Motor neuron (in vitro differentiated cells): ENCODE measurements at regions not wholly inside any gene's neighbourhood (a gene's known extent, or its start where the extent isn't known, plus 50 kb on each side); places are given as distances from the start of the nearest gene placed in this dataset.
"Not testable (repeated sequence)": the region's sequence is repeated elsewhere in the genome, so short reads cannot be mapped to it uniquely, and the experiment has no call there.

Source experiments
- ATAC-seq, 8 experiments: fragments of 200-7000 bp; cut with Tn5 transposase; replicated peaks in 6 of 8; 2 replicates each; pipeline ENCODE4 v1.8.0; 2021; ENCODE audit warnings: mild to moderate bottlenecking in 8 of 8, moderate library complexity in 8 of 8
- H3K27ac ChIP-seq, 2 donors: fragments of 250-450 bp; sonication (Bioruptor Pico); 2 replicates each; pipeline ENCODE4 v1.9.0; 2021; ENCODE audit warnings: antibody characterized with exemption in 2 of 2, mild to moderate bottlenecking in 2 of 2, moderate library complexity in 1 of 2
- H3K4me1 ChIP-seq, 2 donors: fragments of 250-450 bp; sonication (Bioruptor Pico); replicated peaks in 1 of 2; 2 replicates each; pipeline ENCODE4 v1.6.1; 2021; ENCODE audit warnings: antibody characterized with exemption in 2 of 2, mild to moderate bottlenecking in 2 of 2, moderate library complexity in 1 of 2
- H3K4me3 ChIP-seq, 5 donors: fragments of 250-450 bp; sonication (Bioruptor Pico); 2 replicates each; pipeline ENCODE4 v1.9.0; 2021; ENCODE audit warnings: antibody characterized with exemption in 5 of 5, mild to moderate bottlenecking in 5 of 5, moderate library complexity in 4 of 5
- WGBS, 10 experiments: fragments of 450-650 bp; shearing (Covaris generic); methylation state at CpG; one replicate each; pipeline ENCODE4 v1.0.0; 2022; 5-methylcytosine and 5-hydroxymethylcytosine counted together
- in situ Hi-C, 9 experiments: fragments of 400-800 bp; cut with MboI; loops; one replicate each; pipeline ENCODE4 v1.15.0; 2021; ENCODE audit warnings: low sequenced_read_pairs in 9 of 9, low pct_unique_long_range_greater_than_20kb in 2 of 9; ENCODE audit not compliant: unreplicated experiment in 9 of 9

DNA sequence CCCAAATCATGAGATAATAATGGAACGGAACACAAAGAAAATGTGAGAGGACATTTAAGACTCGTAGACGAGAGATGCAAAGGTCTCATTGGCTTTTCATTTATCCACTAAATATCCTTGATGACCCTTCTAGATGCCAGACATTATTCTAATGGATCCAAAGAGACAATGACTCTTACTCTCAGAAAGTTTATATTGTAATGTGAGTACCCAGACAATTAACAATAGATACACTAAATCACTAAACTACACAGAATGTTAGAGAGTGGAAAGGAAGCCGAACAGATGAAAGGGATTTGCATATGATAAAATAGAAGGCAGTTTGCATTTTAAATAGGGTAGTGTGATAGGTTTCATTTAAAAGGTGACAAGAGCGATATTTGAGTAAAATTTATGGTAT, 973.3 kb downstream of the TAF11L14 start:
- in situ Hi-C loops: no loop called here
- Histone ChIP-seq H3K4me3 (no peak overlapping the region), H3K4me1 (peaks cover 0 to 10% of the 10 kb centered on the region in 2 donors), H3K27ac (no peak overlapping the region)
- WGBS, 10 experiments: 4 to 76% (median 57%) methylated on average over 2 to 5 of the region's 5 CpGs
- peak in 5 of 8 experiments; percentile 25 to 83 (median 63) for ATAC-seq

DNA sequence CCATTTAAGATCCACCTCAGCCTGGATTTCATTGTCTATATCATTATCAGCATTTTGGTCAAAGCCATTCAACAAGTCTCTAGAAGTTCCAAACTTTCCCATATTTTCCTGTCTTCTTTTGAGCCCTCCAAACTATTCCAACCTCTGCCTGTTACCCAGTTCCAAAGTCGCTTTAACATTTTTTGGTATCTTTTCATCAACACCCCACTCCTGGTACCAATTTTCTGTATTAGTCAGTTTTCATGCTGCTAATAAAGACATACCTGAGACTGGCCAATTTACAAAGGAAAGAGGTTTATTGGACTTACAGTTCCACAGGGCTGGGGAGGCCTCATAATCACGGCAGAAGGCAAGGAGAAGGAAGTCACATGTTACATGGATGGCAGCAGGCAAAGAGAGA, 982.9 kb downstream of the TAF11L14 start:
- ATAC-seq, in situ Hi-C loops: not testable (repeated sequence)
- WGBS, 10 experiments: 0 to 100% (median 53%) methylated on average over 1 to 2 of the region's 2 CpGs; no CpG with 5 or more reads in 2 of the 10 experiments

DNA sequence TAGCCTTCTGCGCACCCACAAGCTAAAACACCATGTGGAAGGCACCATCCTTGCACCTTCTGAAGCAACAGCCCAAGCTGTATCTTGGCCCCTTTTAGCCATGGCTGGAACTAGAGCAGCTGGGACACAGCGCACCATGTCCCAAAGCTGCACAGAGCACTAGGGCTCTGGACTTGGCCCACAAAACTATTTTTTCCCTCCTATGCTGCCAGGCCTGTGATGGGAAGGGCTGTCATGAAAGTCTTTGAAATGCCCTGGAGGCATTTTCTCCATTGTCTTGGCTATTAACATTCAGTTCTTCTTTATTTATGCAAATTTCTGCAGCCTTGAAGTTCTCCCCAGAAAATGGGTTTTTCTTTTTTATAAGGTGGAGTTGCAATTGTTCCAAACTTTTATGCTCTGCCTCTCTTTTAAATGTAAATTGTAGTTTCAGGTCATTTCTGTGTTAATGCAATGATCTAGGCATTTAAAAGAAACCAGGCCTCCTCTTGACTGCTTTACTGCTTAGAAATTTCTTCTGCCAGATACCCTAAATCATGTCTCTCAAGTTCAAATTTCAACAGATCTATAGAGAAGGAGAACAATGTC, 996.3 kb downstream of the TAF11L14 start:
- 100% methylated on average over 1 to 2 of the region's 2 CpGs; no CpG with 5 or more reads in 5 of the 10 experiments for WGBS, 10 experiments
- in situ Hi-C loops: no loop called here
- ATAC-seq: peak in 3 of 8 experiments; percentile 29 to 62 (median 57)
- Histone ChIP-seq H3K4me1 (peaks cover 0 to 2% of the 10 kb centered on the region in 2 donors), H3K4me3 (no peak overlapping the region), H3K27ac (no peak overlapping the region)

More for the DNA sequence above, 982.9 kb downstream of the TAF11L14 start:
- H3K27ac ChIP-seq, H3K4me1 ChIP-seq, H3K4me3 ChIP-seq: not testable (repeated sequence)

DNA sequence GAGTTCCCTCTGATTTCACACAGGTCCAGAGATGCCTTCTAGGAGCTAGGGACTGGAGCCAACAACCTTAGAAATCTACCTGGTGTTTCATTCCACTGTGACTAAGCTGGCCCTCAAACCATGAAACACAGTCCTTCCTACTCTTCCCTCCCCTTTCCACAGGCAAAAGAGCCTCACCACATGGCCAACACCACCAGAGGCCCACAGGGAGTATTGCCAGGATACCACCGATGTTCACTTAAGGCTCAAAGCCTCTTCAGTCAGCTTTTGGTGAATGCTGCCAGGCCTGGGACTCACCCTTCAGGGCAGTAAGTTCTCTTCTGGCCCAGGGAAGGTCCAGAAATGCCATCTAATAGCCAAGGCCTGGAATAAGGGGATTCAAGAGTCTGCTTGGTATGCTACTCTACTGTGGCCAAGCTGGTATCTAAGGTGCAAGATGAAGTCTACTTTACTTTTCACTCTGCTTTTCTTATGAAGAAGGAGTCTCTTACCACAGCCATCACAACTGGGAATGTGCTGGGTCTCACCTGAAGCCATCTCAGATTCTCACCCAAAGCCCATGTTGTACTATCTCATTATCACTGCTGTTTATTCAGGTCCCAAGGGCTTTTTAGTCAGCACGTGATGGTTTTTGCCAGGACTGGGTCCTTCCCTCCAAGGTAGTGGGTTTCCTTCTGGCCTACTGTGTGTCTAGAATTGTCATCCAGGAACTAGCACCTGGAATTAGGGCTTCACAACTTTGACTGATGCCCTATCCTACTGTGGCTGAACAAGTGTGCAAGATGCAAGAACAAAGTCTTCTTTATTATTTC, 1018.4 kb downstream of the TAF11L14 start:
- no peak for ATAC-seq
- in situ Hi-C loops: no loop called here
- WGBS, 10 experiments: 39 to 100% (median 71%) methylated on average over 1 to 2 of the region's 2 CpGs; no CpG with 5 or more reads in 4 of the 10 experiments

DNA sequence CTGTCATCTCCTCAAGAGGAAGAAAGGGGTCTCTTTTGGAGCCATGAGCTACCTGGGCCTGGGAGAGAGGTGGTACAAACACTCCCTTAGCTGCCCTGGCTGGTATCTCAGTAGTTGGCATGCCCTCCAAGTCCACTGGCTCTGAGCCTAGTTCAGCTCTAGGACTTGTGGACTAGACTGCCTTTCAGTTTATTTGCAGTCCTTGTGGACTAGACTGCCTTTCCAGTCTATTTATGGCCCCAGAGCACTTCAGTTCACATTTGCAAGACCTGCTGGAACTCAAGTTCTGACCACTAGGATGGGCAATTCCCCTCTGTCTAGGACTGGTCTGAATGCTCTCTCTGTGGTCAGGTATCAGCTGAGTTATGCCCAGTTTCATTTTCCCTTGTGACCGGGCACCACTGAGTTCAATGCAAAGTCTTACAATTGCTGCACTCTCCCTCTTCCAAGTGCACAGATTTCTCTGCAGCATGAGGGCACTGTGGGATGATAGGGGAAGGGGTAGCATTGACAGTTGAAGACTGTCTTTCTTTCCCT, 1019.0 kb downstream of the TAF11L14 start:
- WGBS, 10 experiments: 71 to 100% (median 83%) methylated on average over 1 of the region's 1 CpG; no CpG with 5 or more reads in 5 of the 10 experiments
- Histone ChIP-seq H3K27ac (no peak overlapping the region), H3K4me1 (no peaks in the 10 kb centered on the region), H3K4me3 (no peak overlapping the region)
- ATAC-seq: no peak
- in situ Hi-C loops: no loop called here

More for the DNA sequence above, 1018.4 kb downstream of the TAF11L14 start:
- Histone ChIP-seq H3K4me1 (no peaks in the 10 kb centered on the region), H3K4me3 (no peak overlapping the region), H3K27ac (no peak overlapping the region)

DNA sequence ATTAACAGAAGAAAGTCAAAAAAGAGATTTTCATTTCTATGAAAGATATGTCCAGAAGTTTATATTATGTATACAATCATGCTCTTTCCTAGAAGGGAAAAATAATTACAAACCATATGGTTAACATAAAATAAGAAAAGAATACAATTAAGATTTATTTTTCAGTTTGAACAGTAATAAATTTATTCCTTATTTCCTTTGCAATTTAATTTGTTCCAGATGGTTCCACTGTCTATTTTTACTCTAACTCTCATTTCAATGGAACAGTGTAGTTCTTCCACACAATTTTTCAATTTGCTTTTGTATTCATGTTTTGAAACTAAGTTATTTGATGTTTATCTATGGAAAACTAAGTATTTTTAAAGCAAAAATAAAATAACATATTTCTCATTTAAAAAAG, 1026.3 kb downstream of the TAF11L14 start:
- no peak overlapping the region for H3K4me3 ChIP-seq
- no peak overlapping the region for H3K27ac ChIP-seq
- H3K4me1 ChIP-seq: no peaks in the 10 kb centered on the region
- in situ Hi-C loops: no loop called here
- no peak for ATAC-seq

DNA sequence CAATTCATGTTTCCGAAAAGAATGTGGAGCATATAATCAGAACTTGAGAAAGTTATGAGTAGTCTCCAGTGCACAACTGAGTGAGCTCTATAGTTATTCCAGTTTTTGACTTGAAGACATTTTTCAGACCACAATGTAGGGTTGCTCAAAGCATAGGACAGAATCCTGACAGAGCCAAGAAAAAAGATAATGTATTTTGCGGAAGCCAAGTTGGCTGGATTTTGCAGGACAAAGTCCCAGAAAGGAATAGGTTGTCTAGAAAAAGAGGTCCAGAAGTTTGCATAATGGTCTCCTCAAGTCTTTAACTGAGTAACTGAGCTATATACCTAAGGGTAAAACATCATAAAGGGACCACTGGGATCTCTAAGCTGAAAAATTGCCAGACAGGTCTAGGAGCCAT, 1028.0 kb downstream of the TAF11L14 start:
- in situ Hi-C loops: no loop called here
- no peak overlapping the region for H3K4me3 ChIP-seq
- H3K27ac ChIP-seq: no peak overlapping the region
- 0 to 100% (median 94%) methylated on average over 1 to 2 of the region's 2 CpGs; no CpG with 5 or more reads in 2 of the 10 experiments for WGBS, 10 experiments
- H3K4me1 ChIP-seq: no peaks in the 10 kb centered on the region
- no peak for ATAC-seq

DNA sequence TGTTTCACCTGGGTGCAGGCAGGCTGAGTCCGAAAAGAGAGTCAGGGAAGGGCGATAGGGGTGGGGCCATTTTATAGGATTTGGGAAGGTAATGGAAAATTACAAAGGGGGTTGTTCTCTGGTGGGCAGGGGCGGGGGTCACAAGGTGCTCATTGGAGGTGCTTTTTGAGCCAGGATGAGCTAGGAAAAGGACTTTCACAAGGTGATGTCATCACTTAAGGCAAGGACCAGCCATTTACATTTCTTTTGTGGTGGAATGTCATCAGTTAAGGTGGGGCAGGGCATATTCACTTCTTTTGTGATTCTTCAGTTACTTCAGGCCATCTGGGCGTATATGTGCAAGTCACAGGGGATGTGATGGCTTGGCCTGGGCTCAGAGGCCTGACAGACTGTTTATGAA, 1040.0 kb downstream of the TAF11L14 start:
- H3K4me1 ChIP-seq, in situ Hi-C loops, H3K27ac ChIP-seq, ATAC-seq, H3K4me3 ChIP-seq: not testable (repeated sequence)
- WGBS, 10 experiments: no CpG with 5 or more reads among the region's 4 CpGs

DNA sequence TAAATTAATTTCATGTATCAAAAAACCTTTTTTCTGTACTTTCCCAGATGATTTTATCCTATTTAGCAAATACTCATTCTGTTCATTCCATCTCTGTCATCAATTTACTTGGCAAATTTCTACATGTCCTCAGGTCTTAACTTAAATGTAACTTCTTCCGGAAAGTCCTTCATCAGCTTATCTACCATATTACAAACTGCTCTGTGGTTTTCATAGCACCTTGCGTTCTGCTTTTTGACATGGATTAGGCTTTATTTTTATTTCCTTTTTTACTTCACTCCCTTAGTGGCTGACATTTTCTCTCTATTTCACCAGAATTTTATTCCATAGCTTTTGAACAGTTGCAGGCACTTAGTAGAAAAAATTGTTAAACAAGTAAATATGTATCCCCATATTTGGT, 1040.8 kb downstream of the TAF11L14 start:
- no peak overlapping the region for H3K4me3 ChIP-seq
- H3K27ac ChIP-seq: no peak overlapping the region

DNA sequence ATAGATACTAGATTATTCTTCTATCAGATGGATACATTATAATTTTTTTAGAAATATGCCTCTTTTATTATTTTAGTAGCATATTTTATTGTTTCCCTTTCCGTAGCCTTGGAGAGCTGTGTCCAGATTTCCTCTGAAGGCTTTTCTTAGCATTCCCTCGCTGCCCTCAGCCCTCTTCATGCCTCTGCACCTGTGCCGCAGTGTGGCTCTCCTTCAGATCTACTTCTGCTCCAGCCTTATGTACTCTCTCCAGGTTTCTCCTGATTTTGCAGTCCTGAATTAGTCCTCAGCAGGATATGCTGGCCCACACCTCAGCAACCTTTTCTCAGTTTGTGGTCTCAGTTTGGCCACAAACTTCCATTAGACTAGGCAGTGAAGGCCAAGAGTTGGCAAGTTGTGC, 1052.0 kb downstream of the TAF11L14 start:
- in situ Hi-C loops: no loop called here
- Histone ChIP-seq H3K4me1 (no peaks in the 10 kb centered on the region), H3K4me3 (no peak overlapping the region), H3K27ac (no peak overlapping the region)
- no peak for ATAC-seq
- 40 to 96% (median 75%) methylated on average over 1 to 3 of the region's 3 CpGs; no CpG with 5 or more reads in 2 of the 10 experiments for WGBS, 10 experiments

More for the DNA sequence above, 1040.8 kb downstream of the TAF11L14 start:
- WGBS, 10 experiments: 45 to 100% (median 94%) methylated on average over 2 of the region's 2 CpGs; no CpG with 5 or more reads in 2 of the 10 experiments
- ATAC-seq: no peak
- H3K4me1 ChIP-seq: no peaks in the 10 kb centered on the region
- in situ Hi-C loops: no loop called here

DNA sequence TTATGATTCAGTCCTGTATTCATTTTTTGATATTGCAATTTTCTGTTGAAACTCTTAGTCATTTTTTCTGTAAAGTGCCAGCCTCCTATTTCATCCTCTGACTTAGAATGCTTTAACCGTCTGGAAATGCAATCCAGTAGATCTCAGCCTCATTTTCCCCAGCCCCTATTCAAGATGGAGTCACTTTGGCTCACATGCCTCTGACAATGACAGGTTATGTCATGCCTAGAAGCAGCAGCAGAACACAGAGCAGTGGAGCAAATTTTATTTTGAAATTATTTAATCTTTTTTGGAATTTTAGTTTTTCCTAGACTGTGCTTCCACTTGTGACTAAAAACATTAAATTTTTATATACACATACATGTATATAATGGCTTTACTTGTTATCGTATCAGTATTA, 1053.2 kb downstream of the TAF11L14 start:
- no peak for ATAC-seq
- no peaks in the 10 kb centered on the region for H3K4me1 ChIP-seq
- no peak overlapping the region for H3K27ac ChIP-seq
- no peak overlapping the region for H3K4me3 ChIP-seq
- WGBS, 10 experiments: 11 to 100% (median 86%) methylated on average over 1 to 2 of the region's 2 CpGs; no CpG with 5 or more reads in 1 of the 10 experiments
- in situ Hi-C loops: no loop called here

DNA sequence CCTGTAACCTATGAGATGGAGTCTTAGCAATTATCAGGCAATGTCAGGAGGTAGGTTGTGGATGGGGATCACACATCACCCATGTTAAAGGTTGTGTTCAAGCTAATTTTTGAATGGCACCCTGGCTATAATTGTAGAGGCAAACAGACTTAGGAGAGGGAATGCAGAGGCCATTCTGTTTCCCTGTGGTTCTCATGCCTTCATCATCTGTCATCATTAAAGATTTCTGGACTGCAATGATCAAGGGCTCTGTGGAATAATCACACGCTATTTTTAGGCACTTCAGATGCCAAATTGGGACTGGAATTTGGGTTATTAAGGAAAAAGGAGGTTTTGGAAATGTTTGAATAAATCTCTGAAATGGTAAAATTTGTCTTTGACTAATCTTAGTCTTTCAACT, 1065.4 kb downstream of the TAF11L14 start:
- ATAC-seq: no peak
- 0 to 100% (median 78%) methylated on average over 1 of the region's 1 CpG; no CpG with 5 or more reads in 2 of the 10 experiments for WGBS, 10 experiments
- H3K27ac ChIP-seq: no peak overlapping the region
- in situ Hi-C loops: no loop called here
- H3K4me1 ChIP-seq: peaks cover 0 to 5% of the 10 kb centered on the region in 2 donors
- H3K4me3 ChIP-seq: no peak overlapping the region

DNA sequence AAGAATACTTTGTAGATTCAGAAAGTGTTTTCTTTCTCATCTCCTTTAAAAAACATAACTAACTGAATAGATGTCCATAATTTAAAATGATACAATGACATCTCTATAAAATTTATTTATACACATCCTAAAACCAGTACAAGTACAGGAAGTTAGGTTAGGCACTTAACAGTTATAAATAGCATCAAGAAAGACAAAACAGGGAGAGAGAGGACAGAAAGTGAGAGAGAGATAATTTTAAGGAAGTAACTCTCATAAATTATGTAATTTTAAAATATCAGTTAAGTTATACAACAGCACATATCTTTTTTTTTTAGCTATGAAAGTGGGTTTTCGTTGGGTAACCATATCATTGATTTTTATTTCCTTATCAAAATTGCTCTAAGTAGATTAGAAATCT, 1068.6 kb downstream of the TAF11L14 start:
- in situ Hi-C loops: no loop called here
- no peak for ATAC-seq
- Histone ChIP-seq H3K4me3 (no peak overlapping the region), H3K4me1 (peaks cover 0 to 5% of the 10 kb centered on the region in 2 donors), H3K27ac (no peak overlapping the region)
- WGBS, 10 experiments: 0 to 100% (median 56%) methylated on average over 1 of the region's 1 CpG
